GM23338 (cell line): ENCODE measurements at regions not wholly inside any gene's neighbourhood (a gene's known extent, or its start where the extent isn't known, plus 50 kb on each side); places are given as distances from the start of the nearest gene placed in this dataset.

Source experiments
- CREB1 ChIP-seq: fragments of 250-450 bp; sonication (Bioruptor Pico); IDR thresholded peaks from 2 replicates; pipeline ENCODE4 v1.5.0; 2020; ENCODE audit warnings: low read depth, mild to moderate bottlenecking, moderate library complexity
- CTCF ChIP-seq, 2 experiments: fragments of 200-600 bp in 1 of 2; sonication (generic) in 1 of 2; conservative IDR thresholded peaks; 2 replicates each; pipeline versions ENCODE4 v1.5.1 to v1.6.1; 2016 to 2017; ENCODE audit warnings: antibody characterized with exemption in 2 of 2, low read depth in 2 of 2, mild to moderate bottlenecking in 2 of 2, moderate library complexity in 1 of 2
- ETS1 ChIP-seq: IDR thresholded peaks from 2 replicates; pipeline ENCODE4 v1.6.1; 2016; ENCODE audit warnings: antibody characterized with exemption
- EZH2 ChIP-seq: fragments of 200-600 bp; sonication (generic); IDR thresholded peaks from one replicate; pipeline ENCODE4 v1.8.0; 2017; ENCODE audit warnings: antibody characterized with exemption, mild to moderate bottlenecking, low read depth; ENCODE audit not compliant: unreplicated experiment
- NANOG ChIP-seq: IDR thresholded peaks from 2 replicates; pipeline ENCODE4 v1.6.1; 2016; ENCODE audit warnings: antibody characterized with exemption, borderline replicate concordance
- POLR2AphosphoS5 ChIP-seq: IDR thresholded peaks from 2 replicates; pipeline ENCODE4 v1.6.1; 2016; ENCODE audit warnings: antibody characterized with exemption, low read depth
- ZNF114 ChIP-seq: fragments of 250-450 bp; sonication (Bioruptor Pico); IDR thresholded peaks from 2 replicates; pipeline ENCODE4 v1.5.0; 2020; ENCODE audit warnings: mild to moderate bottlenecking, moderate library complexity
- ZNF331 ChIP-seq: fragments of 250-450 bp; sonication (Bioruptor Pico); IDR thresholded peaks from 2 replicates; pipeline ENCODE4 v1.5.0; 2020; ENCODE audit warnings: low read depth, mild to moderate bottlenecking, moderate library complexity
- ZNF462 ChIP-seq: fragments of 250-450 bp; sonication (Bioruptor Pico); IDR thresholded peaks from 2 replicates; pipeline ENCODE4 v1.5.0; 2020; ENCODE audit warnings: mild to moderate bottlenecking, moderate library complexity

GRCh38 chr10:131776496-131776895 is 124.3 kb upstream of the PPP2R2D start (continued):
- TF ChIP-seq ZNF462 (no peak), ETS1 (no peak), EZH2 (no peak), ZNF114 (CRISPR knock-in tag) (no peak), NANOG (no peak), POLR2AphosphoS5 (no peak), CREB1 (CRISPR knock-in tag) (no peak), ZNF331 (CRISPR knock-in tag) (no peak), CTCF (conservative IDR thresholded peaks at IDR 0.05; ENCODE audit: low read depth in 2 of 2) (no peak)
